RWPE2 (cell line): ENCODE measurements at regions not wholly inside any gene's neighbourhood (a gene's known extent, or its start where the extent isn't known, plus 50 kb on each side); places are given as distances from the start of the nearest gene placed in this dataset.

Source experiments
- ATAC-seq: fragments of 200-7000 bp; cut with Tn5 transposase; 3 replicates; pipeline ENCODE4 v1.9.1; 2021; ENCODE audit warnings: low read depth
- DNase-seq: peaks from one replicate; pipeline ENCODE4 v3.0.0-alpha.2; 2020; ENCODE audit warnings: low spot score
- H3K27ac ChIP-seq: fragments of 450-650 bp; 2 replicates; pipeline ENCODE4 v1.5.1; 2017; ENCODE audit warnings: mild to moderate bottlenecking; ENCODE audit not compliant: poor library complexity, severe bottlenecking
- H3K27me3 ChIP-seq: fragments of 250-450 bp; sonication (Bioruptor Pico); 2 replicates; pipeline ENCODE4 v1.5.1; 2021; ENCODE audit warnings: mild to moderate bottlenecking, moderate library complexity; ENCODE audit not compliant: insufficient read depth, poor library complexity, severe bottlenecking
- H3K36me3 ChIP-seq: fragments of 250-450 bp; sonication (Bioruptor Pico); 2 replicates; pipeline ENCODE4 v1.5.1; 2020; ENCODE audit warnings: low read depth, mild to moderate bottlenecking, moderate library complexity
- H3K4me1 ChIP-seq: fragments of 250-450 bp; sonication (Bioruptor Pico); 2 replicates; pipeline ENCODE4 v1.5.1; 2021; ENCODE audit warnings: mild to moderate bottlenecking, moderate library complexity; ENCODE audit not compliant: insufficient read depth, poor library complexity, severe bottlenecking
- H3K4me3 ChIP-seq: fragments of 250-450 bp; sonication (Bioruptor Pico); 2 replicates; pipeline ENCODE4 v1.5.1; 2021; ENCODE audit warnings: mild to moderate bottlenecking, moderate library complexity; ENCODE audit not compliant: severe bottlenecking
- H3K9me3 ChIP-seq: fragments of 250-450 bp; sonication (Bioruptor Pico); 2 replicates; pipeline ENCODE4 v1.5.1; 2021; ENCODE audit warnings: mild to moderate bottlenecking, moderate library complexity; ENCODE audit not compliant: severe bottlenecking
- TF ChIP-seq, protein P1 (sequence below): fragments of 450-650 bp; IDR thresholded peaks from one replicate; pipeline ENCODE4 v1.5.1; 2017; ENCODE audit warnings: mild to moderate bottlenecking, moderate library complexity; ENCODE audit not compliant: poor library complexity, severe bottlenecking

GRCh38 chrY:7731651-7732050 is 820.1 kb upstream of the AMELY start:
- no peaks in the 10 kb centered on the region for H3K27me3 ChIP-seq
- H3K27ac ChIP-seq, result no peak overlapping the region
- H3K4me3 ChIP-seq, result no peak overlapping the region

DNA sequence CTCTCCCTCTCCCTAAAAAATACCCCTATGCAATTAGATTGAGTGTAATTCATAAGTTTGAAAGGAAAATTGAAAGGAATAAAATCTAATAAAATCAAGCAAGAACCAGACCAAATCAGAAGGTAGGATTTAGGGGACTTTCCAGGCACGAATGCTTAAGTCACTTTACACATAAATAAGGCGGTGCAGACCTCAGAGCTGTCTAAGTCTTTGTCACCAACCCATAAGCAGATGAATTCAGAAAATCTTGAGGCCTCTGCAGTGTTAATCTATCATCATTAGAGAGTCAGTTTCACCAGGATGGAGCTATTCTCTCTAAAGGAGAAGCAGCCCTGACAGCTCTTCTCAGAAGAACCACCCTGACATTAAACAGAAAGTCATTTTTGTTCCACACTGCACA is 819.1 kb upstream of the AMELY start:
- no peaks in the 10 kb centered on the region for H3K36me3 ChIP-seq
- H3K9me3 ChIP-seq, result no peaks in the 10 kb centered on the region
- DNase-seq (no peak), ATAC-seq (no peak)
- no peak overlapping the region for H3K4me3 ChIP-seq
- H3K27me3 ChIP-seq, result no peaks in the 10 kb centered on the region
- no peak overlapping the region for H3K27ac ChIP-seq
- TF ChIP-seq, protein P1, sequence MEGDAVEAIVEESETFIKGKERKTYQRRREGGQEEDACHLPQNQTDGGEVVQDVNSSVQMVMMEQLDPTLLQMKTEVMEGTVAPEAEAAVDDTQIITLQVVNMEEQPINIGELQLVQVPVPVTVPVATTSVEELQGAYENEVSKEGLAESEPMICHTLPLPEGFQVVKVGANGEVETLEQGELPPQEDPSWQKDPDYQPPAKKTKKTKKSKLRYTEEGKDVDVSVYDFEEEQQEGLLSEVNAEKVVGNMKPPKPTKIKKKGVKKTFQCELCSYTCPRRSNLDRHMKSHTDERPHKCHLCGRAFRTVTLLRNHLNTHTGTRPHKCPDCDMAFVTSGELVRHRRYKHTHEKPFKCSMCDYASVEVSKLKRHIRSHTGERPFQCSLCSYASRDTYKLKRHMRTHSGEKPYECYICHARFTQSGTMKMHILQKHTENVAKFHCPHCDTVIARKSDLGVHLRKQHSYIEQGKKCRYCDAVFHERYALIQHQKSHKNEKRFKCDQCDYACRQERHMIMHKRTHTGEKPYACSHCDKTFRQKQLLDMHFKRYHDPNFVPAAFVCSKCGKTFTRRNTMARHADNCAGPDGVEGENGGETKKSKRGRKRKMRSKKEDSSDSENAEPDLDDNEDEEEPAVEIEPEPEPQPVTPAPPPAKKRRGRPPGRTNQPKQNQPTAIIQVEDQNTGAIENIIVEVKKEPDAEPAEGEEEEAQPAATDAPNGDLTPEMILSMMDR, result no peak
- peaks cover 20% of the 10 kb centered on the region for H3K4me1 ChIP-seq

More at GRCh38 chrY:7731651-7732050, 820.1 kb upstream of the AMELY start:
- H3K9me3 ChIP-seq, result no peaks in the 10 kb centered on the region
- DNase-seq (no peak), ATAC-seq (no peak)
- TF ChIP-seq, protein P1, result no peak
- H3K36me3 ChIP-seq, result no peaks in the 10 kb centered on the region
- H3K4me1 ChIP-seq, result peaks cover 20% of the 10 kb centered on the region

- H3K9me3 ChIP-seq, result no peaks in the 10 kb centered on the region
- no peak overlapping the region for H3K4me3 ChIP-seq
- ATAC-seq (no peak), DNase-seq (no peak)
- TF ChIP-seq, protein P1, result no peak
- H3K4me1 ChIP-seq, result peaks cover 20% of the 10 kb centered on the region
- peak overlapping the region; percentile 85 for H3K27ac ChIP-seq
- H3K27me3 ChIP-seq, result no peaks in the 10 kb centered on the region
- no peaks in the 10 kb centered on the region for H3K36me3 ChIP-seq
Observed at GRCh38 chrY:7730071-7730470, 818.5 kb upstream of the AMELY start.

GRCh38 chrY:7729318-7730011 is 817.9 kb upstream of the AMELY start:
- Histone ChIP-seq H3K27ac (peak overlapping the region; percentile 85), H3K9me3 (no peaks in the 10 kb centered on the region), H3K4me3 (no peak overlapping the region), H3K4me1 (peaks cover 20% of the 10 kb centered on the region), H3K27me3 (no peaks in the 10 kb centered on the region), H3K36me3 (no peaks in the 10 kb centered on the region)
- ATAC-seq (peak; percentile 81), DNase-seq (no peak)
- TF ChIP-seq, protein P1, result no peak

DNA sequence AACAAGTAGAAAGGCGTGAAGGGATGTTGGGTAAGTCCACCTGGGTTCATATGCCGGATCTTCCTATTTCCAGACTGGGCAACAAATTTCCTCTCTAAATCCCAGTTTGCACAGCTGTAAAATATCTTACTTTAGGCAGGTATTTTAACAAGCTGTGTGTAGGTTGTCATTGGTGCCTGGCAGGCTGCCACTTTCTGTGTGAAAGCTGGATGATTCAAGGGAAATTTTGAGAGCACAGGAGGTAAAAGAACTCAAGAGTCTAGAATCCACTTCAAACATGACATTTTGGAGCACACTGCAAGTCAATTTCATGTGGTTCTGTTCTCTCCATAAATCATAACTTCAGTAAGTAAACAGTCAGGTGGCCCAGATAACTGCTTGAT is 817.4 kb upstream of the AMELY start:
- H3K27ac ChIP-seq, result peak overlapping the region; percentile 85
- no peak overlapping the region for H3K4me3 ChIP-seq
- H3K9me3 ChIP-seq, result no peaks in the 10 kb centered on the region
- no peaks in the 10 kb centered on the region for H3K27me3 ChIP-seq
- ATAC-seq, result peak; percentile 64
- TF ChIP-seq, protein P1, result no peak
- H3K36me3 ChIP-seq, result no peaks in the 10 kb centered on the region
- peaks cover 20% of the 10 kb centered on the region for H3K4me1 ChIP-seq
- peak; percentile 78 for DNase-seq
